Hepatocyte (in vitro differentiated cells): ENCODE measurements at regions not wholly inside any gene's neighbourhood (a gene's known extent, or its start where the extent isn't known, plus 50 kb on each side); places are given as distances from the start of the nearest gene placed in this dataset.

Source experiments
- DNase-seq: peaks from one replicate; pipeline ENCODE4 v3.0.0-alpha.2; 2016; ENCODE audit warnings: low spot score
- H2AFZ ChIP-seq: fragments of 200-600 bp; sonication (generic); 2 replicates; pipeline ENCODE4 v1.6.0; 2016; ENCODE audit warnings: antibody characterized with exemption, mild to moderate bottlenecking
- H3K27ac ChIP-seq: fragments of 200-600 bp; sonication (generic); 2 replicates; pipeline ENCODE4 v1.5.1; 2016; ENCODE audit warnings: mild to moderate bottlenecking
- H3K27me3 ChIP-seq: fragments of 200-600 bp; sonication (generic); 2 replicates; pipeline ENCODE4 v1.6.1; 2016
- H3K36me3 ChIP-seq: fragments of 200-600 bp; sonication (generic); replicated peaks from 2 replicates; pipeline ENCODE4 v1.5.1; 2016; ENCODE audit warnings: low read depth; ENCODE audit not compliant: insufficient read depth
- H3K4me1 ChIP-seq: fragments of 200-600 bp; sonication (generic); 2 replicates; pipeline ENCODE4 v1.5.1; 2016; ENCODE audit warnings: mild to moderate bottlenecking, moderate library complexity; ENCODE audit not compliant: insufficient read depth
- H3K4me2 ChIP-seq: fragments of 200-600 bp; sonication (generic); 2 replicates; pipeline ENCODE4 v1.6.0; 2016
- H3K4me3 ChIP-seq: fragments of 200-600 bp; sonication (generic); 2 replicates; pipeline ENCODE4 v1.5.1; 2016; ENCODE audit warnings: mild to moderate bottlenecking
- H3K79me2 ChIP-seq: fragments of 200-600 bp; sonication (generic); 2 replicates; pipeline ENCODE4 v1.6.0; 2017; ENCODE audit warnings: mild to moderate bottlenecking
- H3K9me2 ChIP-seq: fragments of 200-600 bp; sonication (generic); replicated peaks from 2 replicates; pipeline ENCODE4 v1.6.0; 2017; ENCODE audit warnings: mild to moderate bottlenecking; ENCODE audit not compliant: insufficient read depth
- H3K9me3 ChIP-seq: fragments of 200-600 bp; sonication (generic); 2 replicates; pipeline ENCODE4 v1.5.1; 2016; ENCODE audit warnings: low read depth, mild to moderate bottlenecking
- H4K20me1 ChIP-seq: fragments of 200-600 bp; sonication (generic); 2 replicates; pipeline ENCODE4 v1.6.0; 2016; ENCODE audit warnings: mild to moderate bottlenecking; ENCODE audit not compliant: insufficient read depth, poor library complexity, severe bottlenecking
- EZH2 ChIP-seq: fragments of 200-600 bp; sonication (generic); IDR thresholded peaks from 2 replicates; pipeline ENCODE4 v1.6.1; 2016; ENCODE audit warnings: antibody characterized with exemption, mild to moderate bottlenecking, borderline replicate concordance
- EZH2phosphoT487 ChIP-seq: fragments of 200-600 bp; sonication (generic); IDR thresholded peaks from one replicate; pipeline ENCODE4 v1.6.1; 2018; ENCODE audit warnings: antibody characterized with exemption, mild to moderate bottlenecking, low read depth, moderate library complexity; ENCODE audit not compliant: unreplicated experiment, severe bottlenecking
- WGBS: methylation state at CpG from one replicate; pipeline ENCODE4 v1.1.6; 2016; ENCODE audit warnings: low lambda C conversion rate; ENCODE audit errors: missing lambda C conversion rate; 5-methylcytosine and 5-hydroxymethylcytosine counted together
- TF ChIP-seq, protein P1 (sequence below): fragments of 200-600 bp; sonication (generic); IDR thresholded peaks from 2 replicates; pipeline ENCODE4 v1.5.1; 2016; ENCODE audit warnings: antibody characterized with exemption, mild to moderate bottlenecking; ENCODE audit not compliant: poor library complexity

- Histone ChIP-seq H4K20me1 (no peaks in the 10 kb centered on the region), H2AFZ (no peak overlapping the region), H3K4me1 (peaks cover 14% of the 10 kb centered on the region), H3K79me2 (no peaks in the 10 kb centered on the region), H3K36me3 (no peaks in the 10 kb centered on the region), H3K27ac (no peak overlapping the region), H3K9me2 (no peaks in the 10 kb centered on the region), H3K27me3 (no peaks in the 10 kb centered on the region), H3K4me2 (no peak overlapping the region), H3K4me3 (no peak overlapping the region), H3K9me3 (no peaks in the 10 kb centered on the region)
- no peak for DNase-seq
- WGBS = 90% methylated on average over 8 of the region's 8 CpGs
- TF ChIP-seq, protein P1, sequence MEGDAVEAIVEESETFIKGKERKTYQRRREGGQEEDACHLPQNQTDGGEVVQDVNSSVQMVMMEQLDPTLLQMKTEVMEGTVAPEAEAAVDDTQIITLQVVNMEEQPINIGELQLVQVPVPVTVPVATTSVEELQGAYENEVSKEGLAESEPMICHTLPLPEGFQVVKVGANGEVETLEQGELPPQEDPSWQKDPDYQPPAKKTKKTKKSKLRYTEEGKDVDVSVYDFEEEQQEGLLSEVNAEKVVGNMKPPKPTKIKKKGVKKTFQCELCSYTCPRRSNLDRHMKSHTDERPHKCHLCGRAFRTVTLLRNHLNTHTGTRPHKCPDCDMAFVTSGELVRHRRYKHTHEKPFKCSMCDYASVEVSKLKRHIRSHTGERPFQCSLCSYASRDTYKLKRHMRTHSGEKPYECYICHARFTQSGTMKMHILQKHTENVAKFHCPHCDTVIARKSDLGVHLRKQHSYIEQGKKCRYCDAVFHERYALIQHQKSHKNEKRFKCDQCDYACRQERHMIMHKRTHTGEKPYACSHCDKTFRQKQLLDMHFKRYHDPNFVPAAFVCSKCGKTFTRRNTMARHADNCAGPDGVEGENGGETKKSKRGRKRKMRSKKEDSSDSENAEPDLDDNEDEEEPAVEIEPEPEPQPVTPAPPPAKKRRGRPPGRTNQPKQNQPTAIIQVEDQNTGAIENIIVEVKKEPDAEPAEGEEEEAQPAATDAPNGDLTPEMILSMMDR = no peak
- TF ChIP-seq EZH2 (no peak), EZH2phosphoT487 (no peak)
Measured at GRCh38 chr15:95279277-95280019, 1048.1 kb downstream of the MCTP2 start.

DNA sequence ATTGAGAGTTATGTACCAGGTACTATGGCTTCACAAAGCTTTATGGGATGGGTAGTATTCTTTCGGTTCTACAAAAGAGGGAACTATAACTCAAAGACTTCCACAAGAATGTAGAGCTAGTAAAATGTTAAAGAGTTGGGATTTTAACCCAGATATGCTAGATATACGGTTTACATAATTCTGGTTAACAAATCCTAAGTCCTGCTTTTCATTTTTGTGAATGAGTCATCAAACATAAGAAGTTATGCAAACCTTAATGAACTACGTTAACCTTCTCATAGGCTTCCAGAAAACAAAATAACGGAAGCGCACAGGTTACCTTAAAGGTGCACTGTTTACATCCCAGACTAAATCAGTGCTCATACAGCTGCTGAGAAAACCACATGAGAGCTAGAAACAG is 1049.3 kb downstream of the MCTP2 start:
- Histone ChIP-seq H3K4me2 (no peak overlapping the region), H3K27me3 (no peaks in the 10 kb centered on the region), H3K79me2 (no peaks in the 10 kb centered on the region), H3K4me3 (no peak overlapping the region), H3K4me1 (peaks cover 14% of the 10 kb centered on the region), H4K20me1 (no peaks in the 10 kb centered on the region), H3K36me3 (no peaks in the 10 kb centered on the region), H2AFZ (no peak overlapping the region), H3K9me3 (no peaks in the 10 kb centered on the region), H3K9me2 (no peaks in the 10 kb centered on the region), H3K27ac (no peak overlapping the region)
- DNase-seq = no peak
- 77% methylated on average over 5 of the region's 5 CpGs for WGBS
- TF ChIP-seq, protein P1 = no peak
- TF ChIP-seq EZH2phosphoT487 (no peak), EZH2 (no peak)

DNA sequence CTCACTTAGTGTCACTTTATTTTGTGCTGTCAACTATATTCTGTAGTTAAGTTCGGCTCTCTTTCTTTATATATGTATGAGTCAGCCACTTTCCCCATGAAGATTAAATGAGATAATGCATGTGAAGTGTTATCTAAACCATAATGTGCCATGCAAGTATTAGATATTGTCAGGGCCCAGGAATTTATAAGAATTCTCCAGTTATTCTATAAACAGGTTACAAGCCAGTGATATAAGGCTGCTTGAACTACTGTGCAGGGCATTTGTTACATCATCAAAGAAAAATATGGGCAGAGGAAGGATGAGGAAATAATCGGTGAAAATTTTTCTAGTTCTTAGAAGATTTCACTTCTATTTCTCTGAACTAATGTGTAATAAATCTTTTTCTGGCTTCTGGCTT is 1049.0 kb upstream of the NR2F2 start:
- H3K27me3 ChIP-seq = no peaks in the 10 kb centered on the region
- no peak for TF ChIP-seq EZH2phosphoT487
- H3K36me3 ChIP-seq = no peaks in the 10 kb centered on the region
- DNase-seq = no peak
- no peak overlapping the region for H3K4me3 ChIP-seq
- no peak overlapping the region for H2AFZ ChIP-seq
- peaks cover 14% of the 10 kb centered on the region for H3K4me1 ChIP-seq
- H3K9me3 ChIP-seq = no peaks in the 10 kb centered on the region
- no peaks in the 10 kb centered on the region for H3K79me2 ChIP-seq
- no peaks in the 10 kb centered on the region for H4K20me1 ChIP-seq
- no peak overlapping the region for H3K4me2 ChIP-seq
- H3K27ac ChIP-seq = no peak overlapping the region
- H3K9me2 ChIP-seq = no peaks in the 10 kb centered on the region
- WGBS = 75% methylated on average over 2 of the region's 2 CpGs

GRCh38 chr15:95284492-95284891 is 1046.0 kb upstream of the NR2F2 start:
- H3K9me3 ChIP-seq = no peaks in the 10 kb centered on the region
- DNase-seq = no peak
- no peaks in the 10 kb centered on the region for H3K36me3 ChIP-seq
- no peak overlapping the region for H3K27ac ChIP-seq
- H4K20me1 ChIP-seq = no peaks in the 10 kb centered on the region
- no peaks in the 10 kb centered on the region for H3K4me1 ChIP-seq
- H2AFZ ChIP-seq = no peak overlapping the region
- no peaks in the 10 kb centered on the region for H3K79me2 ChIP-seq
- H3K9me2 ChIP-seq = no peaks in the 10 kb centered on the region
- 91% methylated on average over 4 of the region's 4 CpGs for WGBS
- no peak overlapping the region for H3K4me2 ChIP-seq
- TF ChIP-seq EZH2phosphoT487 = no peak
- TF ChIP-seq, protein P1 = no peak
- TF ChIP-seq EZH2 = no peak
- no peaks in the 10 kb centered on the region for H3K27me3 ChIP-seq
- H3K4me3 ChIP-seq = no peak overlapping the region
